ENCODE measurements at regions not wholly inside any gene's neighbourhood (a gene's known extent, or its start where the extent isn't known, plus 50 kb on each side); places are given as distances from the start of the nearest gene placed in this dataset.

- no peak for DNase-seq (ENCODE audit: extremely low read depth, insufficient read length)
- H3K27me3 ChIP-seq (replicated peaks; ENCODE audit: control insufficient read depth, insufficient read depth, low read length) = no peaks in the 10 kb centered on the region
- TF ChIP-seq, protein P1, sequence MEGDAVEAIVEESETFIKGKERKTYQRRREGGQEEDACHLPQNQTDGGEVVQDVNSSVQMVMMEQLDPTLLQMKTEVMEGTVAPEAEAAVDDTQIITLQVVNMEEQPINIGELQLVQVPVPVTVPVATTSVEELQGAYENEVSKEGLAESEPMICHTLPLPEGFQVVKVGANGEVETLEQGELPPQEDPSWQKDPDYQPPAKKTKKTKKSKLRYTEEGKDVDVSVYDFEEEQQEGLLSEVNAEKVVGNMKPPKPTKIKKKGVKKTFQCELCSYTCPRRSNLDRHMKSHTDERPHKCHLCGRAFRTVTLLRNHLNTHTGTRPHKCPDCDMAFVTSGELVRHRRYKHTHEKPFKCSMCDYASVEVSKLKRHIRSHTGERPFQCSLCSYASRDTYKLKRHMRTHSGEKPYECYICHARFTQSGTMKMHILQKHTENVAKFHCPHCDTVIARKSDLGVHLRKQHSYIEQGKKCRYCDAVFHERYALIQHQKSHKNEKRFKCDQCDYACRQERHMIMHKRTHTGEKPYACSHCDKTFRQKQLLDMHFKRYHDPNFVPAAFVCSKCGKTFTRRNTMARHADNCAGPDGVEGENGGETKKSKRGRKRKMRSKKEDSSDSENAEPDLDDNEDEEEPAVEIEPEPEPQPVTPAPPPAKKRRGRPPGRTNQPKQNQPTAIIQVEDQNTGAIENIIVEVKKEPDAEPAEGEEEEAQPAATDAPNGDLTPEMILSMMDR (IDR thresholded peaks at IDR 0.05; ENCODE audit: insufficient read depth, low read length, poor library complexity, severe bottlenecking) = no peak
- H3K4me3 ChIP-seq (replicated peaks; ENCODE audit: low read depth, low read length) = no peak overlapping the region
- H3K36me3 ChIP-seq (ENCODE audit: control insufficient read depth, insufficient read depth, low read length) = no peaks in the 10 kb centered on the region
These were observed 958.2 kb downstream of the DIAPH3 start for GRCh38 chr13:59205501-59205900.

DNA sequence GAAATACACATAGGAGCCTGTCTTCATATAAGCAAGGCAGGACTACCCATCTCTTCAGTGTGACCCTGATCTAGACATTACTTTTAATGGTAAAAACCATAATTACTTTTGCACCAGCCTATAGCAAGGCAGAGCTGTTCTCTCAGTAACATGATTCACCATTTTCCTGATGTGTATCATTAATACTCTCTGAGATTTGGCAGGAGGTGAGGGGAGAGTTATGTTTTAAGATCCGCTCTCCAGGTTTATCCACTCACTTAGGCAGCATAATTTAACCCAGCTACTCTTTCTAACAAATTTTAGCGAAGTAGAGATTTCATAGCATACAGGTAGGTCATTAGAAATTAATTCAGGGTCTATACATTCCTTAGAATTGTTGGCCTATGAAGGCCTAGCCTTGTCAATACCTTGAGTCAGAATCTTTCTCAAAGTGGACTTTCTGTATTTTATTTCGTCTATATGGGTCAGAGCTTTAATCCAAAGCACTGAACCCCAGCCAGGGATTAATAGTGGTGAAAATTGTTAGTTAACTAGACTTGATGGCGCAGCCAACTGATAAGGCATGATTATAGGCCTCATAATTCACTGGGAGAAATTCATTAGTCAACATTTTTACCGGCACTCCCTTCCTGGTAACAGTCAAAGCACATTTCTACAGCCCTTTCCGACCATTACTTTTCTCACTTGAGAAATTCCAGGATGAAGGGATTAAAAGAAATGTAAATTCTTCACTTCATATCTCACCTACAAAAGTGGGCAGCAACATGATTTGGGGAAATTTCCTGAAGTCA, 955.1 kb downstream of the DIAPH3 start:
- no peak for DNase-seq (ENCODE audit: extremely low read depth, insufficient read length)
- Histone ChIP-seq H3K36me3 (ENCODE audit: control insufficient read depth, insufficient read depth, low read length) (no peaks in the 10 kb centered on the region), H3K27me3 (replicated peaks; ENCODE audit: control insufficient read depth, insufficient read depth, low read length) (no peaks in the 10 kb centered on the region), H3K4me3 (replicated peaks; ENCODE audit: low read depth, low read length) (no peak overlapping the region)
- TF ChIP-seq, protein P1 (IDR thresholded peaks at IDR 0.05; ENCODE audit: insufficient read depth, low read length, poor library complexity, severe bottlenecking) = no peak

- DNase-seq (ENCODE audit: extremely low read depth, insufficient read length) = no peak
- TF ChIP-seq, protein P1 (IDR thresholded peaks at IDR 0.05; ENCODE audit: insufficient read depth, low read length, poor library complexity, severe bottlenecking) = no peak
- Histone ChIP-seq H3K36me3 (ENCODE audit: control insufficient read depth, insufficient read depth, low read length) (no peaks in the 10 kb centered on the region), H3K27me3 (replicated peaks; ENCODE audit: control insufficient read depth, insufficient read depth, low read length) (no peaks in the 10 kb centered on the region), H3K4me3 (replicated peaks; ENCODE audit: low read depth, low read length) (no peak overlapping the region)
These were observed 953.2 kb downstream of the DIAPH3 start for GRCh38 chr13:59210543-59210942.

DNA sequence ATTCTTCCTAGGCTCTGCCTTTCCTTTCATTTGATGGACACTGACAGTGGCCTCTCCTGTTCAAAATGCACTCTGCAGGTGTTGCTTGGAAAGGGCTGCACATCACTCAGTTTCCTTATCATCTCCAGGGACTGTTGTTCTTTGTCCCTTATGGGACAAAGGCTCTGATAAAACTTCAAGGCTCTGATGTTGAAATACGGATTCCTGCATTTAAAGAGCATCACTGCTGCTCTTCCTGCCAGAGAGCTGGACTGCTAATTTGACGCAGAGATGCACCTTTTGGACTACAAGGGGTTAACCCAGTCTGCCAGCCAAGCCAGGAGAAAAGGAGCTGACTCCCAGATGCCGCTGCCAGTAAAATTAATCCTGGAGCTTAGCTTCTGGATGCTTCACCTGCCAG, 952.1 kb downstream of the DIAPH3 start:
- DNase-seq (ENCODE audit: extremely low read depth, insufficient read length) = no peak
- H3K4me3 ChIP-seq (replicated peaks; ENCODE audit: low read depth, low read length) = no peak overlapping the region
- no peaks in the 10 kb centered on the region for H3K36me3 ChIP-seq (ENCODE audit: control insufficient read depth, insufficient read depth, low read length)
- no peaks in the 10 kb centered on the region for H3K27me3 ChIP-seq (replicated peaks; ENCODE audit: control insufficient read depth, insufficient read depth, low read length)
- TF ChIP-seq, protein P1 (IDR thresholded peaks at IDR 0.05; ENCODE audit: insufficient read depth, low read length, poor library complexity, severe bottlenecking) = no peak

DNA sequence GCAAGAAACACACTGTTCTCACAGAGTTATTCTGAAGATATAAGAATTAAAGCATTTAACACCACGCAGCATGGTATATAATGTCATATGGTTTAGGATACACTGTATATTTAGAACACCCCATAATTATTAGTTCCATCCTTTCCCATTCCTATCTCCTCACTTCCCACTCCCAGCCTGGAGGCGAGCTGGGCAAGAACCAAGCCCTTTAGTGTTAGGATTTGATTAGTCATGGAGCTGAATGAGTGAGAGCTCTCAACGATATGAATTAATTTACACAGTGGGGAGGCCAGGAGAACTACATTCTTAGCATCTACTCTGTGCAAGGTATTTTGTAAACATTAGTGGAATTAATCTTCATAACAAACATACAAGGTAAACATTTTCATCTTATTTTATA, 934.3 kb downstream of the DIAPH3 start:
- no peaks in the 10 kb centered on the region for H3K27me3 ChIP-seq (replicated peaks; ENCODE audit: control insufficient read depth, insufficient read depth, low read length)
- no peak overlapping the region for H3K4me3 ChIP-seq (replicated peaks; ENCODE audit: low read depth, low read length)
- H3K36me3 ChIP-seq (ENCODE audit: control insufficient read depth, insufficient read depth, low read length) = no peaks in the 10 kb centered on the region
- TF ChIP-seq, protein P1 (IDR thresholded peaks at IDR 0.05; ENCODE audit: insufficient read depth, low read length, poor library complexity, severe bottlenecking) = no peak
- DNase-seq (ENCODE audit: extremely low read depth, insufficient read length) = no peak

All from GM06990 (cell line).